ENCODE measurements at regions not wholly inside any gene's neighbourhood (a gene's known extent, or its start where the extent isn't known, plus 50 kb on each side); places are given as distances from the start of the nearest gene placed in this dataset.

DNA sequence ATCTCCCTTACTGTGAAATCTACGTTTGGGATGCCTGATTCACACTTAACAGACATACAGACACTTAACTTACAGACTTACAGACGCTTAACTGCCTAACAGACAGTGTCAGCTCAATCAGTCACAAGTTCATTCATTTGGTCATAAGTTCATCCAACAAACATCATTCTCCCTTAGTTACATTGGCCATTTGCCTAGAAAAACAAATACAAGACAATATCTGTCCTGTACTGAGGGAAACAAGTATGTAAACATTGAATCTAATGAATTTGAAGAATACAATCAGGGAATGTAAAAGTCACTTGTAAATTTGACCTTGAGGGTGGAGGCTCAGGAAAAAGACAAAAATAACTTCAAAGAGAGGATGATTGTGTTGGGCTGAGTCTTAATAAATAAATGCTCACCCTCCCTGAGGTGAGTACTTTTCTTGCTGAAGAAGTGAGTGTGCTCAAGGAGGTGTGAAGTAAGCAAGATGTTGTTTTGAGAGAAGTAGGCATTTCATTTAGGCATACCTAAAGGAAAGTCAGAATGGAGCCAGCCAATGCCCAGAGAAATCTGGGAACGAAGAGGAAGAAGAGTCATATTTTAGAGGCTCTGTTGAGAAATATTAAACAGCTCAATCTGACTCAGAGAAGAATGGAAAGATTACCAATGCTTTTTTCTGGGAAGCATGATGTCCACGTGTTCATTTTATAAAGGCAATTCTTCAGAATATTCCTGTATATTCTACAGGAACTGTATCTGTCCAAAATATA, 958.4 kb upstream of the SLC10A2 start (continued):
- TF ChIP-seq TBP (IDR thresholded peaks at IDR 0.05; ENCODE audit: low read depth, low read length) (no peak), BCL11A (IDR thresholded peaks at IDR 0.05; ENCODE audit: low read depth in 2 of 2, low read length in 2 of 2) (no peak), SAP30 (IDR thresholded peaks at IDR 0.05; ENCODE audit: insufficient read depth, insufficient replicate concordance, low read length) (no peak), POLR2AphosphoS5 (IDR thresholded peaks at IDR 0.05; ENCODE audit: low read depth, low read length) (no peak), EP300 (IDR thresholded peaks at IDR 0.05; ENCODE audit: borderline replicate concordance in 1 of 2, low read depth in 2 of 2, low read length in 2 of 2) (no peak)
